SW480 (cell line): ENCODE measurements at regions not wholly inside any gene's neighbourhood (a gene's known extent, or its start where the extent isn't known, plus 50 kb on each side); places are given as distances from the start of the nearest gene placed in this dataset.

Experiments used
- DNase-seq: peaks from one replicate; pipeline ENCODE4 v3.0.0-alpha.2; 2016; ENCODE audit warnings: low spot score

GRCh38 chr16:48438414-48438813, 53.2 kb upstream of the SIAH1 start:
- no peak for DNase-seq

- no peak for DNase-seq
These were observed 50.7 kb upstream of the SIAH1 start for GRCh38 chr16:48435906-48436305.

- DNase-seq, result no peak
These were observed 50.1 kb upstream of the SIAH1 start for GRCh38 chr16:48435318-48435680.
